GM23338 (cell line): ENCODE measurements at regions not wholly inside any gene's neighbourhood (a gene's known extent, or its start where the extent isn't known, plus 50 kb on each side); places are given as distances from the start of the nearest gene placed in this dataset.

ENCODE experiments used
- ATAC-seq: fragments of 200-7000 bp; cut with Tn5 transposase; 3 replicates; pipeline ENCODE4 v1.9.1; 2020
- DNase-seq: peaks from one replicate; pipeline ENCODE4 v3.0.0-alpha.2; 2015; ENCODE audit warnings: low spot score
- H2AFZ ChIP-seq: fragments of 200-600 bp; sonication (generic); 2 replicates; pipeline ENCODE4 v1.8.0; 2016; ENCODE audit warnings: antibody characterized with exemption, mild to moderate bottlenecking, moderate library complexity
- H3F3A ChIP-seq: fragments of 200-600 bp; sonication (generic); replicated peaks from 2 replicates; pipeline ENCODE4 v1.8.0; 2017; ENCODE audit warnings: antibody characterized with exemption, mixed run types, low read depth
- H3K27ac ChIP-seq: fragments of 200-600 bp; sonication (generic); 2 replicates; pipeline ENCODE4 v1.6.1; 2016; ENCODE audit warnings: low read depth
- H3K27me3 ChIP-seq: fragments of 200-600 bp; sonication (generic); 2 replicates; pipeline ENCODE4 v1.8.0; 2016; ENCODE audit warnings: mild to moderate bottlenecking, mixed run types, moderate library complexity; ENCODE audit not compliant: insufficient read depth
- H3K36me3 ChIP-seq: fragments of 200-600 bp; sonication (generic); 2 replicates; pipeline ENCODE4 v1.8.0; 2016; ENCODE audit warnings: mild to moderate bottlenecking; ENCODE audit not compliant: insufficient read depth
- H3K4me1 ChIP-seq: fragments of 200-600 bp; sonication (generic); 2 replicates; pipeline ENCODE4 v1.8.0; 2016; ENCODE audit warnings: mild to moderate bottlenecking, moderate library complexity; ENCODE audit not compliant: insufficient read depth
- H3K4me2 ChIP-seq: fragments of 200-600 bp; sonication (generic); 2 replicates; pipeline ENCODE4 v1.7.1; 2017; ENCODE audit warnings: mixed run types
- H3K4me3 ChIP-seq: fragments of 200-600 bp; sonication (generic); 2 replicates; pipeline ENCODE4 v1.6.1; 2016; ENCODE audit warnings: mixed run types
- H3K79me2 ChIP-seq: fragments of 200-600 bp; sonication (generic); replicated peaks from 2 replicates; pipeline ENCODE4 v1.8.0; 2017; ENCODE audit warnings: mild to moderate bottlenecking; ENCODE audit not compliant: insufficient read depth
- H3K9me2 ChIP-seq: fragments of 200-600 bp; sonication (generic); 2 replicates; pipeline ENCODE4 v1.8.0; 2017; ENCODE audit not compliant: insufficient read depth
- H4K20me1 ChIP-seq: fragments of 200-600 bp; sonication (generic); replicated peaks from 2 replicates; pipeline ENCODE4 v1.8.0; 2017; ENCODE audit warnings: mild to moderate bottlenecking; ENCODE audit not compliant: insufficient read depth
- H3K27ac Mint-ChIP-seq: 2 replicates; pipeline ENCODE4 v1.8.0; 2020; ENCODE audit warnings: inconsistent platforms, mild to moderate bottlenecking, moderate library complexity, mixed read lengths
- H3K27me3 Mint-ChIP-seq: 3 replicates; pipeline ENCODE4 v1.8.0; 2022; ENCODE audit warnings: low read depth, mild to moderate bottlenecking, moderate library complexity, mixed read lengths, inconsistent platforms; ENCODE audit not compliant: insufficient read depth, poor library complexity
- H3K36me3 Mint-ChIP-seq: 3 replicates; pipeline ENCODE4 v1.8.0; 2021; ENCODE audit warnings: low read depth, mild to moderate bottlenecking, inconsistent platforms, moderate library complexity, mixed read lengths
- H3K4me1 Mint-ChIP-seq: 3 replicates; pipeline ENCODE4 v1.8.0; 2020; ENCODE audit warnings: mild to moderate bottlenecking, inconsistent platforms, mixed read lengths
- H3K4me3 Mint-ChIP-seq: 3 replicates; pipeline ENCODE4 v1.8.0; 2021; ENCODE audit warnings: moderate library complexity, mild to moderate bottlenecking, inconsistent platforms, mixed read lengths
- H3K9me3 Mint-ChIP-seq: 3 replicates; pipeline ENCODE4 v1.8.0; 2020; ENCODE audit warnings: moderate library complexity, mild to moderate bottlenecking, inconsistent platforms, mixed read lengths
- CREB1 ChIP-seq: fragments of 250-450 bp; sonication (Bioruptor Pico); IDR thresholded peaks from 2 replicates; pipeline ENCODE4 v1.5.0; 2020; ENCODE audit warnings: low read depth, mild to moderate bottlenecking, moderate library complexity
- EZH2 ChIP-seq: fragments of 200-600 bp; sonication (generic); IDR thresholded peaks from one replicate; pipeline ENCODE4 v1.8.0; 2017; ENCODE audit warnings: antibody characterized with exemption, mild to moderate bottlenecking, low read depth; ENCODE audit not compliant: unreplicated experiment
- EZH2phosphoT487 ChIP-seq: fragments of 200-600 bp; sonication (generic); IDR thresholded peaks from one replicate; pipeline ENCODE4 v1.8.1; 2018; ENCODE audit warnings: antibody characterized with exemption; ENCODE audit not compliant: unreplicated experiment
- JUNB ChIP-seq: IDR thresholded peaks from one replicate; pipeline ENCODE4 v1.6.1; 2016; ENCODE audit warnings: antibody characterized with exemption; ENCODE audit not compliant: unreplicated experiment
- ZNF114 ChIP-seq: fragments of 250-450 bp; sonication (Bioruptor Pico); IDR thresholded peaks from 2 replicates; pipeline ENCODE4 v1.5.0; 2020; ENCODE audit warnings: mild to moderate bottlenecking, moderate library complexity
- TF ChIP-seq, protein P1 (sequence below), 2 experiments: fragments of 200-600 bp in 1 of 2; sonication (generic) in 1 of 2; conservative IDR thresholded peaks; 2 replicates each; pipeline versions ENCODE4 v1.5.1 to v1.6.1; 2016 to 2017; ENCODE audit warnings: antibody characterized with exemption in 2 of 2, low read depth in 2 of 2, mild to moderate bottlenecking in 2 of 2, moderate library complexity in 1 of 2
- TF ChIP-seq, protein P2 (sequence below): IDR thresholded peaks from one replicate; pipeline ENCODE4 v1.6.1; 2018; ENCODE audit warnings: antibody characterized with exemption; ENCODE audit not compliant: unreplicated experiment
- TF ChIP-seq, protein P3 (sequence below): fragments of 250-450 bp; sonication (Bioruptor Pico); IDR thresholded peaks from 2 replicates; pipeline ENCODE4 v1.5.0; 2020; ENCODE audit warnings: mild to moderate bottlenecking, moderate library complexity

DNA sequence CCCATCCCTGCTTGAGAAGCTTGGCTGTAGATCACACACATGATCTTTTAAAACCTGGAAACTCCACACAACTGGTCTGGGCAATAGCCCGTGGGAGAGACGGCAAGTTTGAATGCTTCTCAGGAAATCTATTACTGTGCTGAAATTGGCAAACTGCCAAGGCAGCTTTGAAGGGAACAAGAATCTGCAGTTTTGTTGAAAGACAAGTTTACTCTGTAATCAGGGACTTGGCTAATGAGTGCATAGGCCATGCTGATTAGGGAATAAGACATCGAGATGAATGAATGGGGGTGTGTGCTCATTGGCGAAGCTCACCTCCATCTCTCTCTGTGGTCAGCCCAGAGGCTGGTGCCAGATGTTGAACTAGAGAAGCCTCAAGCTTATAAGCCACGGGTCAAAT, 218.8 kb downstream of the HIPK3 start (continued):
- TF ChIP-seq, protein P1, sequence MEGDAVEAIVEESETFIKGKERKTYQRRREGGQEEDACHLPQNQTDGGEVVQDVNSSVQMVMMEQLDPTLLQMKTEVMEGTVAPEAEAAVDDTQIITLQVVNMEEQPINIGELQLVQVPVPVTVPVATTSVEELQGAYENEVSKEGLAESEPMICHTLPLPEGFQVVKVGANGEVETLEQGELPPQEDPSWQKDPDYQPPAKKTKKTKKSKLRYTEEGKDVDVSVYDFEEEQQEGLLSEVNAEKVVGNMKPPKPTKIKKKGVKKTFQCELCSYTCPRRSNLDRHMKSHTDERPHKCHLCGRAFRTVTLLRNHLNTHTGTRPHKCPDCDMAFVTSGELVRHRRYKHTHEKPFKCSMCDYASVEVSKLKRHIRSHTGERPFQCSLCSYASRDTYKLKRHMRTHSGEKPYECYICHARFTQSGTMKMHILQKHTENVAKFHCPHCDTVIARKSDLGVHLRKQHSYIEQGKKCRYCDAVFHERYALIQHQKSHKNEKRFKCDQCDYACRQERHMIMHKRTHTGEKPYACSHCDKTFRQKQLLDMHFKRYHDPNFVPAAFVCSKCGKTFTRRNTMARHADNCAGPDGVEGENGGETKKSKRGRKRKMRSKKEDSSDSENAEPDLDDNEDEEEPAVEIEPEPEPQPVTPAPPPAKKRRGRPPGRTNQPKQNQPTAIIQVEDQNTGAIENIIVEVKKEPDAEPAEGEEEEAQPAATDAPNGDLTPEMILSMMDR (conservative IDR thresholded peaks at IDR 0.05; ENCODE audit: low read depth in 2 of 2), result no peak
- TF ChIP-seq ZNF114 (CRISPR knock-in tag) (no peak), CREB1 (CRISPR knock-in tag) (no peak), EZH2 (no peak)
- TF ChIP-seq, protein P2, sequence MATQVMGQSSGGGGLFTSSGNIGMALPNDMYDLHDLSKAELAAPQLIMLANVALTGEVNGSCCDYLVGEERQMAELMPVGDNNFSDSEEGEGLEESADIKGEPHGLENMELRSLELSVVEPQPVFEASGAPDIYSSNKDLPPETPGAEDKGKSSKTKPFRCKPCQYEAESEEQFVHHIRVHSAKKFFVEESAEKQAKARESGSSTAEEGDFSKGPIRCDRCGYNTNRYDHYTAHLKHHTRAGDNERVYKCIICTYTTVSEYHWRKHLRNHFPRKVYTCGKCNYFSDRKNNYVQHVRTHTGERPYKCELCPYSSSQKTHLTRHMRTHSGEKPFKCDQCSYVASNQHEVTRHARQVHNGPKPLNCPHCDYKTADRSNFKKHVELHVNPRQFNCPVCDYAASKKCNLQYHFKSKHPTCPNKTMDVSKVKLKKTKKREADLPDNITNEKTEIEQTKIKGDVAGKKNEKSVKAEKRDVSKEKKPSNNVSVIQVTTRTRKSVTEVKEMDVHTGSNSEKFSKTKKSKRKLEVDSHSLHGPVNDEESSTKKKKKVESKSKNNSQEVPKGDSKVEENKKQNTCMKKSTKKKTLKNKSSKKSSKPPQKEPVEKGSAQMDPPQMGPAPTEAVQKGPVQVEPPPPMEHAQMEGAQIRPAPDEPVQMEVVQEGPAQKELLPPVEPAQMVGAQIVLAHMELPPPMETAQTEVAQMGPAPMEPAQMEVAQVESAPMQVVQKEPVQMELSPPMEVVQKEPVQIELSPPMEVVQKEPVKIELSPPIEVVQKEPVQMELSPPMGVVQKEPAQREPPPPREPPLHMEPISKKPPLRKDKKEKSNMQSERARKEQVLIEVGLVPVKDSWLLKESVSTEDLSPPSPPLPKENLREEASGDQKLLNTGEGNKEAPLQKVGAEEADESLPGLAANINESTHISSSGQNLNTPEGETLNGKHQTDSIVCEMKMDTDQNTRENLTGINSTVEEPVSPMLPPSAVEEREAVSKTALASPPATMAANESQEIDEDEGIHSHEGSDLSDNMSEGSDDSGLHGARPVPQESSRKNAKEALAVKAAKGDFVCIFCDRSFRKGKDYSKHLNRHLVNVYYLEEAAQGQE, result no peak

DNA sequence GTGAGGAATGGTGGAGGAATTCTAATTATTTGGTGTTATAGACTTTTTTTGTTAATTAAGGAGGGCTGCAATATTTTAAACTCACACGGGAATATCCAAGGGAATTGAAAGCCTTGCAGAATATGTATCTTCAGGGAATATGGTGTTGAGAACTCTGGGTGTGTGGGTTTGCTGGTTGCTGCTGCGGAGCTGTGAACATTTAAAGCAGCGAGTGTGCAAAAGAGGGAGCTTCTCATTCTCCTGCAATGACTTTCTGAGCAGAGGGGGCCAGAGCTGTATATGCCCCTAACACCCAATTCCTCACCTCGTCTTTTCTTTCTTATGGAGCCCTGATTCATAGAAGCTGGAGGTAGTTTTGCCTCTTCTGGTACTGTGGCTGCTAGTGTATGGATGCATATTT, 217.7 kb downstream of the HIPK3 start:
- H3K4me2 ChIP-seq, result no peak overlapping the region
- no peak overlapping the region for H2AFZ ChIP-seq
- Mint-ChIP-seq H3K9me3 (no peaks in the 10 kb centered on the region), H3K4me3 (no peak overlapping the region), H3K36me3 (no peaks in the 10 kb centered on the region), H3K27me3 (no peaks in the 10 kb centered on the region), H3K4me1 (0 out of 3 replicates have a peak, but pooled peaks cover 4% of the 10 kb centered on the region), H3K27ac (no peak overlapping the region)
- no peak overlapping the region for H3K27ac ChIP-seq
- ATAC-seq (no peak), DNase-seq (no peak)
- no peaks in the 10 kb centered on the region for H3K27me3 ChIP-seq
- H3F3A ChIP-seq, result no peaks in the 10 kb centered on the region
- H3K4me3 ChIP-seq, result no peak overlapping the region
- no peaks in the 10 kb centered on the region for H3K36me3 ChIP-seq
- TF ChIP-seq JUNB (no peak), EZH2 (no peak), EZH2phosphoT487 (no peak), CREB1 (CRISPR knock-in tag) (no peak)
- TF ChIP-seq, protein P3, sequence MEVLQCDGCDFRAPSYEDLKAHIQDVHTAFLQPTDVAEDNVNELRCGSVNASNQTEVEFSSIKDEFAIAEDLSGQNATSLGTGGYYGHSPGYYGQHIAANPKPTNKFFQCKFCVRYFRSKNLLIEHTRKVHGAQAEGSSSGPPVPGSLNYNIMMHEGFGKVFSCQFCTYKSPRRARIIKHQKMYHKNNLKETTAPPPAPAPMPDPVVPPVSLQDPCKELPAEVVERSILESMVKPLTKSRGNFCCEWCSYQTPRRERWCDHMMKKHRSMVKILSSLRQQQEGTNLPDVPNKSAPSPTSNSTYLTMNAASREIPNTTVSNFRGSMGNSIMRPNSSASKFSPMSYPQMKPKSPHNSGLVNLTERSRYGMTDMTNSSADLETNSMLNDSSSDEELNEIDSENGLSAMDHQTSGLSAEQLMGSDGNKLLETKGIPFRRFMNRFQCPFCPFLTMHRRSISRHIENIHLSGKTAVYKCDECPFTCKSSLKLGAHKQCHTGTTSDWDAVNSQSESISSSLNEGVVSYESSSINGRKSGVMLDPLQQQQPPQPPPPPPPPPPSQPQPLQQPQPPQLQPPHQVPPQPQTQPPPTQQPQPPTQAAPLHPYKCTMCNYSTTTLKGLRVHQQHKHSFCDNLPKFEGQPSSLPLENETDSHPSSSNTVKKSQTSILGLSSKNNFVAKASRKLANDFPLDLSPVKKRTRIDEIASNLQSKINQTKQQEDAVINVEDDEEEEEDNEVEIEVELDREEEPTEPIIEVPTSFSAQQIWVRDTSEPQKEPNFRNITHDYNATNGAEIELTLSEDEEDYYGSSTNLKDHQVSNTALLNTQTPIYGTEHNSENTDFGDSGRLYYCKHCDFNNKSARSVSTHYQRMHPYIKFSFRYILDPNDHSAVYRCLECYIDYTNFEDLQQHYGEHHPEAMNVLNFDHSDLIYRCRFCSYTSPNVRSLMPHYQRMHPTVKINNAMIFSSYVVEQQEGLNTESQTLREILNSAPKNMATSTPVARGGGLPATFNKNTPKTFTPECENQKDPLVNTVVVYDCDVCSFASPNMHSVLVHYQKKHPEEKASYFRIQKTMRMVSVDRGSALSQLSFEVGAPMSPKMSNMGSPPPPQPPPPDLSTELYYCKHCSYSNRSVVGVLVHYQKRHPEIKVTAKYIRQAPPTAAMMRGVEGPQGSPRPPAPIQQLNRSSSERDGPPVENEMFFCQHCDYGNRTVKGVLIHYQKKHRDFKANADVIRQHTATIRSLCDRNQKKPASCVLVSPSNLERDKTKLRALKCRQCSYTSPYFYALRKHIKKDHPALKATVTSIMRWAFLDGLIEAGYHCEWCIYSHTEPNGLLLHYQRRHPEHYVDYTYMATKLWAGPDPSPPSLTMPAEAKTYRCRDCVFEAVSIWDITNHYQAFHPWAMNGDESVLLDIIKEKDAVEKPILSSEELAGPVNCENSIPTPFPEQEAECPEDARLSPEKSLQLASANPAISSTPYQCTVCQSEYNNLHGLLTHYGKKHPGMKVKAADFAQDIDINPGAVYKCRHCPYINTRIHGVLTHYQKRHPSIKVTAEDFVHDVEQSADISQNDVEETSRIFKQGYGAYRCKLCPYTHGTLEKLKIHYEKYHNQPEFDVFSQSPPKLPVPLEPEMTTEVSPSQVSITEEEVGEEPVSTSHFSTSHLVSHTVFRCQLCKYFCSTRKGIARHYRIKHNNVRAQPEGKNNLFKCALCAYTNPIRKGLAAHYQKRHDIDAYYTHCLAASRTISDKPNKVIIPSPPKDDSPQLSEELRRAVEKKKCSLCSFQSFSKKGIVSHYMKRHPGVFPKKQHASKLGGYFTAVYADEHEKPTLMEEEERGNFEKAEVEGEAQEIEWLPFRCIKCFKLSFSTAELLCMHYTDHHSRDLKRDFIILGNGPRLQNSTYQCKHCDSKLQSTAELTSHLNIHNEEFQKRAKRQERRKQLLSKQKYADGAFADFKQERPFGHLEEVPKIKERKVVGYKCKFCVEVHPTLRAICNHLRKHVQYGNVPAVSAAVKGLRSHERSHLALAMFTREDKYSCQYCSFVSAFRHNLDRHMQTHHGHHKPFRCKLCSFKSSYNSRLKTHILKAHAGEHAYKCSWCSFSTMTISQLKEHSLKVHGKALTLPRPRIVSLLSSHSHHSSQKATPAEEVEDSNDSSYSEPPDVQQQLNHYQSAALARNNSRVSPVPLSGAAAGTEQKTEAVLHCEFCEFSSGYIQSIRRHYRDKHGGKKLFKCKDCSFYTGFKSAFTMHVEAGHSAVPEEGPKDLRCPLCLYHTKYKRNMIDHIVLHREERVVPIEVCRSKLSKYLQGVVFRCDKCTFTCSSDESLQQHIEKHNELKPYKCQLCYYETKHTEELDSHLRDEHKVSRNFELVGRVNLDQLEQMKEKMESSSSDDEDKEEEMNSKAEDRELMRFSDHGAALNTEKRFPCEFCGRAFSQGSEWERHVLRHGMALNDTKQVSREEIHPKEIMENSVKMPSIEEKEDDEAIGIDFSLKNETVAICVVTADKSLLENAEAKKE (CRISPR knock-in tag), result no peak
- H3K79me2 ChIP-seq, result no peaks in the 10 kb centered on the region
- no peaks in the 10 kb centered on the region; the same call in 1 of the 2 replicates for H3K9me2 ChIP-seq
- peaks cover 8% of the 10 kb centered on the region; the same call in 1 of the 2 replicates for H3K4me1 ChIP-seq
- no peaks in the 10 kb centered on the region for H4K20me1 ChIP-seq
